ENCODE measurements at regions not wholly inside any gene's neighbourhood (a gene's known extent, or its start where the extent isn't known, plus 50 kb on each side); places are given as distances from the start of the nearest gene placed in this dataset.

GRCh38 chr22:34427841-34428240, 507.6 kb upstream of the LARGE1 start:
- H3K27me3 ChIP-seq = no peaks in the 10 kb centered on the region
- no peak overlapping the region for H3K4me3 ChIP-seq
- H3K9me3 ChIP-seq = no peaks in the 10 kb centered on the region
- H3K4me1 ChIP-seq = no peaks in the 10 kb centered on the region
- H3K36me3 ChIP-seq = no peaks in the 10 kb centered on the region
- DNase-seq = no peak
- TF ChIP-seq CTCF (IDR thresholded peaks at IDR 0.05) = no peak
- intact Hi-C loops (cut with DNase I; ENCODE audit: low total_unique reads) = no loop called here
- H3K27ac ChIP-seq = no peak overlapping the region

DNA sequence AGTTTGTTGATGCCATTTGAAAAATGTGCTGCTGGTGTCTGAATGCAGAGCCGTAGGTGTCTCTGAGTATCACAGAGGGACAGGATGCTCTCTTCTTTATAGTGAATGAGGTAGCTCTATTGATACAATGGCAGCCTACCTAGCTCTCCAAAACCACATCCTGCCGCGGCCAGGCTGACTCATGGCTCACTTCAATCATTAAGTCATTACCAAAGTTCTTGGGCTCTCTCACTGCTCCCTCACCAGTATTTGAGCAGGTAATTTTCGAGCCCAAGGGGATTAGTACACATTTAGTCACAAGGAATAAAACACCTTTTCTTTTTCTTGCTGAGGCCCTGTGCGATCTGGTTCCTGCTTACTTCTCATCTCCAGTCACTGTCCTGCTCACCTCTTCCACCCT, 509.0 kb upstream of the LARGE1 start:
- H3K4me3 ChIP-seq = no peak overlapping the region
- no peak for TF ChIP-seq CTCF (IDR thresholded peaks at IDR 0.05)
- H3K9me3 ChIP-seq = no peaks in the 10 kb centered on the region
- no peaks in the 10 kb centered on the region for H3K4me1 ChIP-seq
- intact Hi-C loops (cut with DNase I; ENCODE audit: low total_unique reads) = no loop called here
- no peaks in the 10 kb centered on the region for H3K36me3 ChIP-seq
- no peak overlapping the region for H3K27ac ChIP-seq
- no peaks in the 10 kb centered on the region for H3K27me3 ChIP-seq
- DNase-seq = no peak

- H3K4me1 ChIP-seq = no peaks in the 10 kb centered on the region
- no peaks in the 10 kb centered on the region for H3K36me3 ChIP-seq
- H3K27me3 ChIP-seq = no peaks in the 10 kb centered on the region
- TF ChIP-seq CTCF (IDR thresholded peaks at IDR 0.05) = no peak
- H3K4me3 ChIP-seq = no peak overlapping the region
- no peaks in the 10 kb centered on the region for H3K9me3 ChIP-seq
- intact Hi-C loops (cut with DNase I; ENCODE audit: low total_unique reads) = no loop called here
- DNase-seq = no peak
- H3K27ac ChIP-seq = no peak overlapping the region
Measured at GRCh38 chr22:34430386-34430785, 510.1 kb upstream of the LARGE1 start.

- no peak for DNase-seq
- Histone ChIP-seq H3K4me3 (no peak overlapping the region), H3K4me1 (no peaks in the 10 kb centered on the region), H3K9me3 (no peaks in the 10 kb centered on the region), H3K36me3 (no peaks in the 10 kb centered on the region), H3K27ac (no peak overlapping the region), H3K27me3 (no peaks in the 10 kb centered on the region)
- no peak for TF ChIP-seq CTCF (IDR thresholded peaks at IDR 0.05)
- intact Hi-C loops (cut with DNase I; ENCODE audit: low total_unique reads) = no loop called here
Measured at GRCh38 chr22:34434371-34434770, 514.1 kb upstream of the LARGE1 start.

GRCh38 chr22:34437140-34437539, 516.9 kb upstream of the LARGE1 start:
- no peak for DNase-seq
- TF ChIP-seq CTCF (IDR thresholded peaks at IDR 0.05) = no peak
- no peaks in the 10 kb centered on the region for H3K36me3 ChIP-seq
- no peaks in the 10 kb centered on the region for H3K4me1 ChIP-seq
- H3K4me3 ChIP-seq = no peak overlapping the region
- H3K27ac ChIP-seq = no peak overlapping the region
- intact Hi-C loops (cut with DNase I; ENCODE audit: low total_unique reads) = no loop called here
- no peaks in the 10 kb centered on the region for H3K27me3 ChIP-seq
- no peaks in the 10 kb centered on the region for H3K9me3 ChIP-seq

DNA sequence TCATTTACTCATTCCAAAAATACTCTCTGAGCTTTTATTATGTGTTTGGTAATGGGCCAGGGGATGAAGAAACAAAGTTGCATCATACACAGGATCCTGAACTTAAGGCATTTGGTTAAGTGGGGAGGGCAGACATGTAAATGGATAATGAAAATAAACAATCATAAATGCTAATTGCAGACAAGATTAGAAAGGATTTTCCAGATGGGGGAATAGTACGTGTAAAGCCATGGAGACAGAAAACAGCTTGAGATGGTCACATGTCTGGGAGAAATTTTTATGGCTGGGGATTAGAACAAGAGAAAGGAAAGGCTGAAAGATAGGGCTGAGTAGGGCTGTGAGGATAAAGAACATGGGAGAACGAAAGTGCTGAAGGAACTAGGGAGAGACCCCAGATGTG, 534.3 kb upstream of the LARGE1 start:
- no peaks in the 10 kb centered on the region for H3K36me3 ChIP-seq
- no peak overlapping the region for H3K27ac ChIP-seq
- H3K4me1 ChIP-seq = no peaks in the 10 kb centered on the region
- no peak for TF ChIP-seq CTCF (IDR thresholded peaks at IDR 0.05)
- intact Hi-C loops (cut with DNase I; ENCODE audit: low total_unique reads) = no loop called here
- H3K9me3 ChIP-seq = no peaks in the 10 kb centered on the region
- no peak for DNase-seq
- H3K4me3 ChIP-seq = no peak overlapping the region
- no peaks in the 10 kb centered on the region for H3K27me3 ChIP-seq

All from tibial artery (tissue), 4 donors.